Activated CD8-positive, alpha-beta T cell treated with anti-CD3 and anti-CD28 coated beads for 36 hours (primary cell): ENCODE measurements at regions not wholly inside any gene's neighbourhood (a gene's known extent, or its start where the extent isn't known, plus 50 kb on each side); places are given as distances from the start of the nearest gene placed in this dataset.

ENCODE experiments used
- ATAC-seq: fragments of 200-7000 bp; cut with Tn5 transposase; one replicate; pipeline ENCODE4 v1.10.0; 2021; ENCODE audit warnings: mild to moderate bottlenecking, moderate library complexity
- CTCF ChIA-PET: fragments of 350-600 bp; sonication (Branson Sonifier 250); formaldehyde crosslinking; loops from one replicate; lab custom pipeline; 2021; ENCODE audit warnings: antibody characterized with exemption; lab: Charles Lee
- POLR2A ChIA-PET: fragments of 350-600 bp; sonication (Branson Sonifier 250); formaldehyde crosslinking; loops from one replicate; lab custom pipeline; 2021; ENCODE audit warnings: antibody characterized with exemption; lab: Charles Lee
- DNase-seq: peaks from one replicate; pipeline ENCODE4 v3.0.0-alpha.2; 2020
- H3K27ac Mint-ChIP-seq: one replicate; pipeline ENCODE4 v1.8.0; 2021; ENCODE audit warnings: mild to moderate bottlenecking, mixed read lengths
- H3K27me3 Mint-ChIP-seq: one replicate; pipeline ENCODE4 v1.8.0; 2021; ENCODE audit warnings: mixed read lengths
- H3K36me3 Mint-ChIP-seq: one replicate; pipeline ENCODE4 v1.8.0; 2021; ENCODE audit warnings: low read depth, mixed read lengths
- H3K4me1 Mint-ChIP-seq: one replicate; pipeline ENCODE4 v1.8.0; 2021; ENCODE audit warnings: low read depth, mixed read lengths
- H3K4me3 Mint-ChIP-seq: one replicate; pipeline ENCODE4 v1.8.0; 2021; ENCODE audit warnings: mild to moderate bottlenecking, moderate library complexity, mixed read lengths
- H3K9me3 Mint-ChIP-seq: one replicate; pipeline ENCODE4 v1.8.0; 2021; ENCODE audit warnings: mixed read lengths
- CTCF ChIP-seq: fragments of 200-600 bp; IDR thresholded peaks from one replicate; pipeline ENCODE4 v1.8.0; 2022; ENCODE audit warnings: antibody characterized with exemption, mild to moderate bottlenecking
- intact Hi-C: fragments of 100-400 bp; cut with micrococcal nuclease; formaldehyde crosslinking; loops from one replicate; pipeline ENCODE4 v1.10.0; 2022

GRCh38 chr7:138245682-138246081, 169.4 kb downstream of the AKR1D1 start:
- H3K27me3 Mint-ChIP-seq, result no peaks in the 10 kb centered on the region
- peaks cover 8% of the 10 kb centered on the region for H3K9me3 Mint-ChIP-seq
- intact Hi-C loops, result no loop called here
- POLR2A ChIA-PET, result no interaction called here
- H3K36me3 Mint-ChIP-seq, result no peaks in the 10 kb centered on the region
- no peak for DNase-seq
- CTCF ChIA-PET, result no interaction called here
- H3K27ac Mint-ChIP-seq, result no peak overlapping the region
- H3K4me3 Mint-ChIP-seq, result no peak overlapping the region
- ATAC-seq, result no peak
- no peak for TF ChIP-seq CTCF
- no peaks in the 10 kb centered on the region for H3K4me1 Mint-ChIP-seq

GRCh38 chr7:138246428-138246827, 170.2 kb downstream of the AKR1D1 start:
- TF ChIP-seq CTCF, result no peak
- no peak overlapping the region for H3K27ac Mint-ChIP-seq
- CTCF ChIA-PET, result no interaction called here
- H3K4me1 Mint-ChIP-seq, result no peaks in the 10 kb centered on the region
- H3K9me3 Mint-ChIP-seq, result peaks cover 8% of the 10 kb centered on the region
- ATAC-seq, result no peak
- H3K4me3 Mint-ChIP-seq, result no peak overlapping the region
- DNase-seq, result no peak
- H3K27me3 Mint-ChIP-seq, result no peaks in the 10 kb centered on the region
- no peaks in the 10 kb centered on the region for H3K36me3 Mint-ChIP-seq
- intact Hi-C loops, result no loop called here
- POLR2A ChIA-PET, result no interaction called here

GRCh38 chr7:138247081-138247480, 170.8 kb downstream of the AKR1D1 start:
- no peak overlapping the region for H3K4me3 Mint-ChIP-seq
- no peaks in the 10 kb centered on the region for H3K36me3 Mint-ChIP-seq
- ChIA-PET POLR2A (no interaction called here), CTCF (no interaction called here)
- no peaks in the 10 kb centered on the region for H3K27me3 Mint-ChIP-seq
- H3K4me1 Mint-ChIP-seq, result no peaks in the 10 kb centered on the region
- H3K9me3 Mint-ChIP-seq, result peaks cover 8% of the 10 kb centered on the region
- DNase-seq (no peak), ATAC-seq (no peak)
- H3K27ac Mint-ChIP-seq, result no peak overlapping the region
- no peak for TF ChIP-seq CTCF
- intact Hi-C loops, result no loop called here

- Mint-ChIP-seq H3K27me3 (no peaks in the 10 kb centered on the region), H3K4me1 (no peaks in the 10 kb centered on the region), H3K9me3 (peaks cover 8% of the 10 kb centered on the region), H3K4me3 (no peak overlapping the region), H3K36me3 (no peaks in the 10 kb centered on the region), H3K27ac (no peak overlapping the region)
- intact Hi-C loops, result no loop called here
- ChIA-PET CTCF (no interaction called here), POLR2A (interaction anchor here (0.6 kb wide), 1 partner anchor 9 kb away, joined by 3 read pairs; no protein-coding TSS in a partner anchor)
- no peak for TF ChIP-seq CTCF
- DNase-seq, result no peak
- no peak for ATAC-seq
Measured at GRCh38 chr7:138247568-138248333, 171.5 kb downstream of the AKR1D1 start.

- H3K4me1 Mint-ChIP-seq, result no peaks in the 10 kb centered on the region
- no peaks in the 10 kb centered on the region for H3K36me3 Mint-ChIP-seq
- peaks cover 8% of the 10 kb centered on the region for H3K9me3 Mint-ChIP-seq
- no peak for TF ChIP-seq CTCF
- ChIA-PET POLR2A (no interaction called here), CTCF (interaction anchor here (0.9 kb wide), 1 partner anchor 224 kb away, joined by 3 read pairs; no protein-coding TSS in a partner anchor)
- DNase-seq (no peak), ATAC-seq (no peak)
- intact Hi-C loops, result no loop called here
- no peak overlapping the region for H3K27ac Mint-ChIP-seq
- H3K4me3 Mint-ChIP-seq, result no peak overlapping the region
- H3K27me3 Mint-ChIP-seq, result no peaks in the 10 kb centered on the region
Measured at GRCh38 chr7:138248609-138249008, 172.3 kb downstream of the AKR1D1 start.
